ENCODE measurements at regions not wholly inside any gene's neighbourhood (a gene's known extent, or its start where the extent isn't known, plus 50 kb on each side); places are given as distances from the start of the nearest gene placed in this dataset.

- Histone ChIP-seq H3K27ac (ENCODE audit: low read length) (no peak overlapping the region), H3K36me3 (ENCODE audit: control insufficient read depth, insufficient read depth, low read length) (no peaks in the 10 kb centered on the region), H3K27me3 (ENCODE audit: control insufficient read depth, insufficient read depth, low read length) (no peaks in the 10 kb centered on the region), H3K4me1 (ENCODE audit: control insufficient read depth, insufficient read depth, low read length) (no peaks in the 10 kb centered on the region), H3K9me3 (ENCODE audit: control insufficient read depth, insufficient read depth, low read depth, low read length) (no peaks in the 10 kb centered on the region), H3K4me3 (ENCODE audit: low read depth in 2 of 2, low read length in 2 of 2) (no peak overlapping the region)
- POLR2A ChIA-PET: no interaction called here
- BruUV-seq (replicated peaks): no TSS peak
- in situ Hi-C loops (cut with HindIII; ENCODE audit: low pct_unique_long_range_greater_than_20kb, low sequenced_read_pairs) (no loop called here), intact Hi-C loops (cut with micrococcal nuclease; ENCODE audit: unreplicated experiment) (no loop called here)
- no peak for TF ChIP-seq POLR2AphosphoS5 (IDR thresholded peaks at IDR 0.05; ENCODE audit: low read depth, low read length)
- TF ChIP-seq REST (IDR thresholded peaks at IDR 0.05; ENCODE audit: insufficient read depth in 1 of 2, low read depth in 2 of 2, low read length in 1 of 2): no peak
- no peak for TF ChIP-seq SIN3A (IDR thresholded peaks at IDR 0.05; ENCODE audit: borderline replicate concordance, insufficient read depth, low read depth, low read length)
- no peak for TF ChIP-seq CTCF (IDR thresholded peaks at IDR 0.05)
- no peak for TF ChIP-seq TCF7L2 (IDR thresholded peaks at IDR 0.05; ENCODE audit: low read depth, low read length)
- DNase-seq (ENCODE audit: low read depth, low spot score): no peak
- CTCF ChIA-PET: no interaction called here
- no peak for ATAC-seq
Observed at GRCh38 chr16:76222087-76222486, 55.1 kb upstream of the CNTNAP4 start.

- ATAC-seq (no peak), DNase-seq (ENCODE audit: low read depth, low spot score) (no peak)
- Histone ChIP-seq H3K36me3 (ENCODE audit: control insufficient read depth, insufficient read depth, low read length) (no peaks in the 10 kb centered on the region), H3K4me3 (ENCODE audit: low read depth in 2 of 2, low read length in 2 of 2) (no peak overlapping the region), H3K4me1 (ENCODE audit: control insufficient read depth, insufficient read depth, low read length) (no peaks in the 10 kb centered on the region), H3K27ac (ENCODE audit: low read length) (no peak overlapping the region), H3K9me3 (ENCODE audit: control insufficient read depth, insufficient read depth, low read depth, low read length) (no peaks in the 10 kb centered on the region), H3K27me3 (ENCODE audit: control insufficient read depth, insufficient read depth, low read length) (no peaks in the 10 kb centered on the region)
- POLR2A ChIA-PET: no interaction called here
- CTCF ChIA-PET: no interaction called here
- intact Hi-C loops (cut with micrococcal nuclease; ENCODE audit: unreplicated experiment): no loop called here
- in situ Hi-C loops (cut with HindIII; ENCODE audit: low pct_unique_long_range_greater_than_20kb, low sequenced_read_pairs): no loop called here
- no TSS peak for BruUV-seq (replicated peaks)
- TF ChIP-seq SIN3A (IDR thresholded peaks at IDR 0.05; ENCODE audit: borderline replicate concordance, insufficient read depth, low read depth, low read length) (no peak), POLR2AphosphoS5 (IDR thresholded peaks at IDR 0.05; ENCODE audit: low read depth, low read length) (no peak), TCF7L2 (IDR thresholded peaks at IDR 0.05; ENCODE audit: low read depth, low read length) (no peak), CTCF (IDR thresholded peaks at IDR 0.05) (no peak), REST (IDR thresholded peaks at IDR 0.05; ENCODE audit: insufficient read depth in 1 of 2, low read depth in 2 of 2, low read length in 1 of 2) (no peak)
Observed at GRCh38 chr16:76222853-76223252, 54.3 kb upstream of the CNTNAP4 start.
